Parathyroid adenoma (tissue), 2 donors: ENCODE measurements at regions not wholly inside any gene's neighbourhood (a gene's known extent, or its start where the extent isn't known, plus 50 kb on each side); places are given as distances from the start of the nearest gene placed in this dataset.
"Not testable (repeated sequence)": the region's sequence is repeated elsewhere in the genome, so short reads cannot be mapped to it uniquely, and the experiment has no call there.

Experiments
- H2AFZ ChIP-seq: fragments of 300-600 bp; sonication (generic); one replicate; pipeline ENCODE4 v1.7.0; 2017; ENCODE audit warnings: antibody characterized with exemption, mild to moderate bottlenecking
- H3K27ac ChIP-seq: fragments of 300-600 bp; sonication (generic); one replicate; pipeline ENCODE4 v1.7.0; 2017
- H3K27me3 ChIP-seq: fragments of 300-600 bp; sonication (generic); one replicate; pipeline ENCODE4 v1.7.0; 2017; ENCODE audit warnings: low read length; ENCODE audit not compliant: control insufficient read depth, insufficient read depth
- H3K36me3 ChIP-seq: fragments of 300-600 bp; sonication (generic); one replicate; pipeline ENCODE4 v1.7.0; 2017; ENCODE audit warnings: low read length; ENCODE audit not compliant: control insufficient read depth, insufficient read depth
- H3K4me1 ChIP-seq: fragments of 300-600 bp; sonication (generic); one replicate; pipeline ENCODE4 v1.7.0; 2017; ENCODE audit warnings: control low read depth
- H3K4me2 ChIP-seq: fragments of 300-600 bp; sonication (generic); one replicate; pipeline ENCODE4 v1.7.0; 2017; ENCODE audit warnings: low read length
- H3K4me3 ChIP-seq: fragments of 300-600 bp; sonication (generic); one replicate; pipeline ENCODE4 v1.7.0; 2017; ENCODE audit warnings: low read depth, low read length
- H3K79me2 ChIP-seq: fragments of 300-600 bp; sonication (generic); one replicate; pipeline ENCODE4 v1.7.0; 2017; ENCODE audit warnings: control low read depth
- H3K9ac ChIP-seq: fragments of 300-600 bp; sonication (generic); one replicate; pipeline ENCODE4 v1.7.0; 2017; ENCODE audit warnings: mild to moderate bottlenecking
- H3K9me3 ChIP-seq: fragments of 300-600 bp; sonication (generic); one replicate; pipeline ENCODE4 v1.7.0; 2017; ENCODE audit warnings: low read length; ENCODE audit not compliant: control insufficient read depth
- TF ChIP-seq, protein P1 (sequence below): fragments of 300-600 bp; sonication (generic); IDR thresholded peaks from one replicate; pipeline ENCODE4 v1.7.0; 2017; ENCODE audit warnings: antibody characterized with exemption, mild to moderate bottlenecking
- donor health status: primary hyperparathyroidism.

DNA sequence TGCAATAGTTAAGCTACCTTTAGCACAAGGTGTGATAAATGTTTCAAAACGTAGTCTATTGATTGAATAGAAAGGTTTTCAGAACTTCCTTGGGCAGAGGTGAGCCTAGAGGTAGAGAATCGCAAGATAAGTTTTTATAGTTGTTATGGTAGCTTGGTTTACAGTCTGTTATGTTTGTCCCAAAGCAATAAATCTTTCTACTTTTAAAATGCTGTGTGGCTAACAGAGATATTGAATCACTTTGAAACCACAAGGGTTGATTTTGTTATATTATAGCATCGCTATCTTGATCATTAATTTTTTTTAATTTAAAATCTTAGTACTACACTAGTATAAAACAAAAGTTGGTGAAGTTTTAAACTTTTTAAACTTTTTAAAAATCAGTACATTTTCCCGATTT, 126.7 kb downstream of the TMEM182 start:
- Histone ChIP-seq H3K79me2 (no peaks in the 10 kb centered on the region), H2AFZ (no peak overlapping the region), H3K9ac (no peak overlapping the region), H3K27me3 (no peaks in the 10 kb centered on the region), H3K27ac (no peak overlapping the region), H3K4me2 (no peak overlapping the region), H3K4me1 (no peaks in the 10 kb centered on the region), H3K9me3 (no peaks in the 10 kb centered on the region), H3K36me3 (no peaks in the 10 kb centered on the region), H3K4me3 (no peak overlapping the region)
- TF ChIP-seq, protein P1, sequence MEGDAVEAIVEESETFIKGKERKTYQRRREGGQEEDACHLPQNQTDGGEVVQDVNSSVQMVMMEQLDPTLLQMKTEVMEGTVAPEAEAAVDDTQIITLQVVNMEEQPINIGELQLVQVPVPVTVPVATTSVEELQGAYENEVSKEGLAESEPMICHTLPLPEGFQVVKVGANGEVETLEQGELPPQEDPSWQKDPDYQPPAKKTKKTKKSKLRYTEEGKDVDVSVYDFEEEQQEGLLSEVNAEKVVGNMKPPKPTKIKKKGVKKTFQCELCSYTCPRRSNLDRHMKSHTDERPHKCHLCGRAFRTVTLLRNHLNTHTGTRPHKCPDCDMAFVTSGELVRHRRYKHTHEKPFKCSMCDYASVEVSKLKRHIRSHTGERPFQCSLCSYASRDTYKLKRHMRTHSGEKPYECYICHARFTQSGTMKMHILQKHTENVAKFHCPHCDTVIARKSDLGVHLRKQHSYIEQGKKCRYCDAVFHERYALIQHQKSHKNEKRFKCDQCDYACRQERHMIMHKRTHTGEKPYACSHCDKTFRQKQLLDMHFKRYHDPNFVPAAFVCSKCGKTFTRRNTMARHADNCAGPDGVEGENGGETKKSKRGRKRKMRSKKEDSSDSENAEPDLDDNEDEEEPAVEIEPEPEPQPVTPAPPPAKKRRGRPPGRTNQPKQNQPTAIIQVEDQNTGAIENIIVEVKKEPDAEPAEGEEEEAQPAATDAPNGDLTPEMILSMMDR = no peak

DNA sequence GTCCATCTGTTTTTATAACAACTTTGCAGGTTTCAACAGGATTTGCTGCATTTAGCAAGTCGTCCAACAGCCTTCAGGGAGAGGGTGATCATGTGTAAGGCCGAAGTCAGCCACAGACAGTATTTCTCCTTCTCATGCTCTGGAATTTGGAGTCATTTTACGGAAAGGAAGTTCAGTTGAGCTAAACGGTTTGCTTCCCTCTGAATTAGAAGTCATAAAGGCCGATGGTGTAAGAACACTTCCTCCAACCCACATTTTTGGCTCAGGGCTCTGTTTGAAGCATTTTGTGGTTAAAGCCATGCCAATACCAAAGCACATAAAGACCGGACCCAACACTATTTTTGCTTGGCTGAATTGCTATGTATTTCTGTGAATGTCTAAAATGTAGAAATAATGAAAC, 129.5 kb downstream of the TMEM182 start:
- Histone ChIP-seq H2AFZ (no peak overlapping the region), H3K4me2 (no peak overlapping the region), H3K4me1 (no peaks in the 10 kb centered on the region), H3K9me3 (no peaks in the 10 kb centered on the region), H3K27me3 (no peaks in the 10 kb centered on the region), H3K27ac (no peak overlapping the region), H3K79me2 (no peaks in the 10 kb centered on the region), H3K4me3 (no peak overlapping the region), H3K36me3 (no peaks in the 10 kb centered on the region), H3K9ac (no peak overlapping the region)
- TF ChIP-seq, protein P1 = no peak

DNA sequence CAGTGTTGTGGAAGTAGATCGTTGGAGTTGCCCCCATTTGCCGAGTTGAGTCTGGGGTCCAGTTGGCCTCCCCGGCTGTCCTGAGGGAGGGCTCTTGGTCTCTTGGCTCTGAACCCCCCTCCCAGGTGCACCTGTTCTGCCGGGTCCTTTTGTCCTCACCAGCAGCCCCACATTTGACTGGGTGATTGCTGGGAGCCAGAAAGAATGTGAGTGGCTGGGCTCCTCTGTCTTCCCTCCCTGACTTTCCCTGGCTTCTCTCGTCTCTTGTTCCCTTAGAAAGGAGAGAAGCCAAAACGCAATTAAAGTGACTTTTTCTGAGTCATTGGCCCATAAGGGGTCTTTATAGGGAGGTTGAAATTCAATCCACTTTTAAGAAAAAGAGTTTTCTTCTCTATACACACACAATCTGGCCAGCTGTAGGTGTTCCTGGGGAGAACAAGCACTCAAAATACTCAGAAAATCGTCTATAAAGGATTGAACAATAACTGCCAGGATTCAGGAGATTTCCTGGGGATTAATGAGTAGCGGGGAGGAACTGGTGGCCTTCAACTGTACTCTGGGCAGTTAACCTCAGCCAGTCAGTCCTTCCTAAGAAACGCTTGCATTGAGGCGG, 131.0 kb downstream of the TMEM182 start:
- Histone ChIP-seq H2AFZ (no peak overlapping the region), H3K36me3 (no peaks in the 10 kb centered on the region), H3K27me3 (no peaks in the 10 kb centered on the region), H3K9me3 (no peaks in the 10 kb centered on the region), H3K4me2 (no peak overlapping the region), H3K4me3 (no peak overlapping the region), H3K27ac (no peak overlapping the region), H3K79me2 (no peaks in the 10 kb centered on the region), H3K9ac (no peak overlapping the region), H3K4me1 (no peaks in the 10 kb centered on the region)
- TF ChIP-seq, protein P1 = no peak

DNA sequence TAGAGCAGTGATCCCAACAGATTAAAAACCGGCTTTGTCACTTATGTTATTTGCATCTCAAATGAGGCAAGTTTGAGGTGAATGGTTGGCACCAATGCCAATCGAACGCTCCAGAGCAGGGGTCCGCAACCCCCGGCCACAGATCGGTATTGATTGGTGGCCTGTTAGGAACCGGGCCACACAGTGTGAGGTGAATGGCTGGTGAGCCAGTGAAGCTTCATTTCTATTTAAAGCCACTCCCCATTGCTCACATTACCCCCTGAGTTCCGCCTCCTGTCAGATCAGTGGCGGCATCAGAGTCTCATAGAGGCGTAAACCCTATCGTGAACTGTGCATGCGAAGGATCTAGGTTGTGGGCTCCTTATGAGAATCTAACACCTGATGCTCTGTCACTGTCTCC, 132.0 kb downstream of the TMEM182 start:
- no peak overlapping the region for H3K27ac ChIP-seq
- no peak overlapping the region for H3K9ac ChIP-seq
- TF ChIP-seq, protein P1 = no peak
- H3K79me2 ChIP-seq = no peaks in the 10 kb centered on the region
- no peaks in the 10 kb centered on the region for H3K9me3 ChIP-seq
- no peak overlapping the region for H3K4me2 ChIP-seq
- H3K4me1 ChIP-seq = no peaks in the 10 kb centered on the region
- no peak overlapping the region for H3K4me3 ChIP-seq
- no peaks in the 10 kb centered on the region for H3K27me3 ChIP-seq
- no peak overlapping the region for H2AFZ ChIP-seq
- no peaks in the 10 kb centered on the region for H3K36me3 ChIP-seq

DNA sequence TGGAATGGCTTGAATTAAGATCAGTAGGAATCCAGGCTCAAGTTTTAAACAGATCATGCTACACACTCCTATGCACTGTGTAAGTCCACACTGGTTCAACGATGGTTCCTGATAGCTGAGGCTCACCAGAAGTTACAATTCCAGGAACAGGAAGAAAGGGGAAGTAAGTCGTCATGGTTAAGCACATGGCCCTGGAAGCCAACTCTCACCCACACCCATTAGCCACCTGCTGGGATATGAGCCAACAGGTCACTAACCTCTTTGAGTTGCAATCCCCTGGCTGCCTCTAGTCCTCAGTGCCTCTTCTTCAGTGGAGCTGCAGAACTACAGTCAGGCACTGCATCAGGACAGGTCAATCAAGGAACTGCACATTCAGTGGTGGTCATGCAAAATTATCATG, 133.5 kb downstream of the TMEM182 start:
- Histone ChIP-seq H3K4me3 (no peak overlapping the region), H2AFZ (no peak overlapping the region), H3K9me3 (no peaks in the 10 kb centered on the region), H3K27ac (no peak overlapping the region), H3K4me2 (no peak overlapping the region), H3K79me2 (no peaks in the 10 kb centered on the region), H3K9ac (no peak overlapping the region), H3K36me3 (no peaks in the 10 kb centered on the region), H3K4me1 (no peaks in the 10 kb centered on the region), H3K27me3 (no peaks in the 10 kb centered on the region)
- TF ChIP-seq, protein P1 = no peak

DNA sequence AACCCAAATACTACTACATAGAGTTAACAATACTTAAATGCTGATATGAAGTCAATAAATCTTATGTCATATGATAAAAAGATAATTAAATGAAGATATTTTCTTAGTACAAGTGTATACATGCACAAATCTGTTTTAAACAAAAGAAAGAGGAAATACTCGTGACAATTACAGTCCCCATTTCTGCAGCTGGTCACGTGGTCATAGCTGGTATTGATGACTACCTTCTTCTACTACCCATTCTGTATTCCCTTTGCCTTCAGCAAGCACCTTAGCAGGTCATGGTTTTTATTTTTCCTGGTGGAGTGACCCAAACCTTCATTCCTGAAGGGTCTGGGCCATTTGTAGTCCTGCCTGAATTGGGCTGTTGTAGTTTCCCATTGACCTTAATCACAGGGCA, 147.4 kb downstream of the TMEM182 start:
- H3K79me2 ChIP-seq, H3K4me1 ChIP-seq, H3K27me3 ChIP-seq, H3K4me3 ChIP-seq, H3K4me2 ChIP-seq, H3K36me3 ChIP-seq, H3K9ac ChIP-seq, H3K9me3 ChIP-seq, H2AFZ ChIP-seq, H3K27ac ChIP-seq: not testable (repeated sequence)
